K562 (cell line): ENCODE measurements at regions not wholly inside any gene's neighbourhood (a gene's known extent, or its start where the extent isn't known, plus 50 kb on each side); places are given as distances from the start of the nearest gene placed in this dataset.

Experiments used
- CREB1 ChIP-seq, 2 experiments: sonication (generic) in 1 of 2; formaldehyde crosslinking in 1 of 2; IDR thresholded peaks; 2 replicates each; pipeline versions ENCODE4 v1.6.1 to v1.8.0; 2012 to 2022; ENCODE audit warnings: inconsistent platforms in 1 of 2, mild to moderate bottlenecking in 1 of 2, missing genetic modification reagents in 1 of 2, moderate library complexity in 1 of 2
- EP300 ChIP-seq: IDR thresholded peaks from 2 replicates; pipeline ENCODE4 v1.6.1; 2012; ENCODE audit warnings: low read length, improper control_type of control experiment
- SUPT5H ChIP-seq: fragments of 450-650 bp; IDR thresholded peaks from 2 replicates; pipeline ENCODE4 v1.6.1; 2016

DNA sequence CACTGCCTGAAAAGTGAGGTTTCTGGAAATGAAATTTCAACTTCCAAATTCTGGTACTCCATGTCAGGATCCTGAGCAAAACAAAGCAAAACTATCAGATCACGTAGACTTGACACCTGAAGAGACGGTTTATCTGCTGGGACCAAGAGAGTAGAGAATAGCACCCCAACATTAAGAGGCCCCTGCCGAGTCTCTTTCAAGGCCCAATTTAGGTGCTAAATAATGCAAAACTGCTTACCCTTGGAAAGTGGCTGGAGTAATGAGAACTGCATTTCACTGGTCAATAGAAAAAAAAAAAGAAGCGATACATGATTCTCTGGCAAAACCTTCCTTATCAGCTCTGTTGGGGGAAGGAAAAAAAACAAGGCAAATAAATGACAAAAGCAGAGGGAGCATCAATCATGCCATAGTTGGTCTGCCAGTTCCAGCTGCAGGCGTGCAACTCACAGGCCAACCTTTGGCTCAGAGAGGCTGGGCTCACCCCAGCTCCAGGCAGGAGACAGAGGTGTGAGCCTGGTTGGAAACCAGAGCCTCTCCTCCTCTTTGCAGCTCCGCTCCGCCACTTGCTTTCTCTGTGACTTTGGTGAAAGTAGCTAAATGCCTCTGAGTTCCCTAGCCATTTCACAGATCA lies 595.2 kb downstream of the TOX3 start:
- TF ChIP-seq CREB1 (IDR thresholded peaks at IDR 0.05), result no peak
- no peak for TF ChIP-seq CREB1 (CRISPR knock-in tag; IDR thresholded peaks at IDR 0.05)
- no peak for TF ChIP-seq SUPT5H
- TF ChIP-seq EP300, result no peak
